Caki2 (cell line): ENCODE measurements at regions not wholly inside any gene's neighbourhood (a gene's known extent, or its start where the extent isn't known, plus 50 kb on each side); places are given as distances from the start of the nearest gene placed in this dataset.

Source experiments
- DNase-seq: peaks from one replicate; pipeline ENCODE4 v3.0.0-alpha.2; 2015; ENCODE audit warnings: low read depth
- in situ Hi-C: cut with HindIII; loops from 2 replicates; pipeline ENCODE4 v1.10.0; 2016; ENCODE audit warnings: low sequenced_read_pairs, low pct_unique_long_range_greater_than_20kb, mixed read lengths

GRCh38 chr14:85310491-85311272, 219.3 kb upstream of the FLRT2 start:
- DNase-seq, result no peak
- in situ Hi-C loops, result no loop called here

GRCh38 chr14:85313560-85314207, 216.3 kb upstream of the FLRT2 start:
- in situ Hi-C loops, result no loop called here
- no peak for DNase-seq

- in situ Hi-C loops, result no loop called here
- DNase-seq, result no peak
Measured at GRCh38 chr14:85315290-85315689, 214.7 kb upstream of the FLRT2 start.

GRCh38 chr14:85315733-85316290, 214.1 kb upstream of the FLRT2 start:
- in situ Hi-C loops, result no loop called here

GRCh38 chr14:85316701-85317410, 213.1 kb upstream of the FLRT2 start:
- in situ Hi-C loops, result no loop called here
- no peak for DNase-seq

More at GRCh38 chr14:85315733-85316290, 214.1 kb upstream of the FLRT2 start:
- no peak for DNase-seq

GRCh38 chr14:85317491-85318021, 212.4 kb upstream of the FLRT2 start:
- in situ Hi-C loops, result no loop called here
- no peak for DNase-seq

- DNase-seq, result no peak
- in situ Hi-C loops, result no loop called here
Measured at GRCh38 chr14:85319101-85319500, 210.8 kb upstream of the FLRT2 start.

GRCh38 chr14:85319998-85320630, 209.8 kb upstream of the FLRT2 start:
- in situ Hi-C loops, result no loop called here
- no peak for DNase-seq

- in situ Hi-C loops, result no loop called here
- no peak for DNase-seq
Measured at GRCh38 chr14:85325134-85326017, 204.6 kb upstream of the FLRT2 start.

GRCh38 chr14:85332401-85332800, 197.5 kb upstream of the FLRT2 start:
- in situ Hi-C loops, result no loop called here
- no peak for DNase-seq

- in situ Hi-C loops, result no loop called here
- DNase-seq, result no peak
Measured at GRCh38 chr14:85333313-85333712, 196.6 kb upstream of the FLRT2 start.

- in situ Hi-C loops, result no loop called here
- DNase-seq, result no peak
Measured at GRCh38 chr14:85333841-85334240, 196.1 kb upstream of the FLRT2 start.

- no peak for DNase-seq
- in situ Hi-C loops, result no loop called here
Measured at GRCh38 chr14:85334316-85334715, 195.6 kb upstream of the FLRT2 start.

GRCh38 chr14:85336257-85336656, 193.7 kb upstream of the FLRT2 start:
- DNase-seq, result no peak
- in situ Hi-C loops, result no loop called here

- no peak for DNase-seq
- in situ Hi-C loops, result no loop called here
Measured at GRCh38 chr14:85336817-85337216, 193.1 kb upstream of the FLRT2 start.

GRCh38 chr14:85338895-85339294, 191.0 kb upstream of the FLRT2 start:
- in situ Hi-C loops, result no loop called here
- no peak for DNase-seq

- in situ Hi-C loops, result no loop called here
Measured at GRCh38 chr14:85342858-85343607, 186.9 kb upstream of the FLRT2 start.

More at GRCh38 chr14:85342858-85343607, 186.9 kb upstream of the FLRT2 start:
- no peak for DNase-seq
